DND-41 (cell line): ENCODE measurements at regions not wholly inside any gene's neighbourhood (a gene's known extent, or its start where the extent isn't known, plus 50 kb on each side); places are given as distances from the start of the nearest gene placed in this dataset.

Experiments
- ATAC-seq: fragments of 200-7000 bp; cut with Tn5 transposase; 3 replicates; pipeline ENCODE4 v1.9.1; 2021; ENCODE audit warnings: low read depth; ENCODE audit not compliant: insufficient read depth
- DNase-seq: peaks from one replicate; pipeline ENCODE4 v3.0.0-alpha.2; 2020
- H2AFZ ChIP-seq: 2 replicates; pipeline ENCODE4 v1.6.0; 2012; ENCODE audit warnings: low read depth, low read length
- H3K27ac ChIP-seq: 2 replicates; pipeline ENCODE4 v1.5.1; 2012; ENCODE audit warnings: low read length, inconsistent platforms
- H3K27me3 ChIP-seq: fragments of 200-600 bp; sonication (generic); 2 replicates; pipeline ENCODE4 v1.6.0; 2012; ENCODE audit warnings: low read length, mild to moderate bottlenecking, inconsistent platforms; ENCODE audit not compliant: insufficient read depth, poor library complexity
- H3K36me3 ChIP-seq: 2 replicates; pipeline ENCODE4 v1.5.1; 2012; ENCODE audit warnings: low read length, inconsistent platforms; ENCODE audit not compliant: insufficient read depth
- H3K4me1 ChIP-seq: 2 replicates; pipeline ENCODE4 v1.5.1; 2012; ENCODE audit warnings: mild to moderate bottlenecking, low read length; ENCODE audit not compliant: insufficient read depth
- H3K4me2 ChIP-seq: 2 replicates; pipeline ENCODE4 v1.6.0; 2012; ENCODE audit warnings: mild to moderate bottlenecking, moderate library complexity, low read length, inconsistent platforms; ENCODE audit not compliant: insufficient read depth
- H3K4me3 ChIP-seq, 2 experiments: fragments of 200-600 bp in 1 of 2; shearing (Covaris generic) in 1 of 2; 2 replicates each; pipeline ENCODE4 v1.5.1; 2012 to 2016; ENCODE audit warnings: inconsistent platforms in 2 of 2, low read length in 2 of 2, mild to moderate bottlenecking in 2 of 2, low read depth in 1 of 2, moderate library complexity in 1 of 2
- H3K79me2 ChIP-seq: 2 replicates; pipeline ENCODE4 v1.6.0; 2012; ENCODE audit warnings: low read length, inconsistent platforms; ENCODE audit not compliant: insufficient read depth
- H3K9ac ChIP-seq: 2 replicates; pipeline ENCODE4 v1.6.0; 2012; ENCODE audit warnings: low read depth, mild to moderate bottlenecking, inconsistent platforms, low read length, moderate library complexity
- H3K9me3 ChIP-seq: 2 replicates; pipeline ENCODE4 v1.5.1; 2012; ENCODE audit warnings: low read length, moderate library complexity, mild to moderate bottlenecking, inconsistent platforms; ENCODE audit not compliant: insufficient read depth, severe bottlenecking
- H4K20me1 ChIP-seq: 2 replicates; pipeline ENCODE4 v1.6.0; 2012; ENCODE audit warnings: low read length; ENCODE audit not compliant: insufficient read depth
- CTCF ChIP-seq: IDR thresholded peaks from 2 replicates; pipeline ENCODE4 v1.5.1; 2012; ENCODE audit warnings: borderline replicate concordance, low read length, moderate library complexity, mild to moderate bottlenecking; ENCODE audit not compliant: poor library complexity, severe bottlenecking; ENCODE audit errors: extremely low read depth
- EZH2 ChIP-seq: IDR thresholded peaks from 3 replicates; pipeline ENCODE4 v1.6.1; 2012; ENCODE audit warnings: borderline replicate concordance, low read depth, mild to moderate bottlenecking, moderate library complexity, low read length, inconsistent platforms; ENCODE audit not compliant: severe bottlenecking

GRCh38 chr5:105587963-105588662 is 2025.5 kb upstream of the NUDT12 start:
- Histone ChIP-seq H3K79me2 (no peaks in the 10 kb centered on the region), H3K36me3 (no peaks in the 10 kb centered on the region), H3K27me3 (no peaks in the 10 kb centered on the region), H3K4me3 (no peak overlapping the region), H2AFZ (no peak overlapping the region), H3K4me2 (no peak overlapping the region), H3K4me1 (no peaks in the 10 kb centered on the region), H4K20me1 (no peaks in the 10 kb centered on the region), H3K27ac (no peak overlapping the region), H3K9me3 (no peaks in the 10 kb centered on the region), H3K9ac (no peak overlapping the region)
- TF ChIP-seq CTCF, result no peak
- no peak for TF ChIP-seq EZH2
- no peak; the same call in 2 of the 3 replicates for ATAC-seq
- no peak for DNase-seq

GRCh38 chr5:105581988-105582690 is 2019.5 kb upstream of the NUDT12 start:
- TF ChIP-seq CTCF (no peak), EZH2 (no peak)
- H3K4me1 ChIP-seq, result no peaks in the 10 kb centered on the region
- H2AFZ ChIP-seq, result no peak overlapping the region
- H3K79me2 ChIP-seq, result no peaks in the 10 kb centered on the region
- H3K4me2 ChIP-seq, result no peak overlapping the region
- H3K36me3 ChIP-seq, result no peaks in the 10 kb centered on the region
- ATAC-seq (no peak), DNase-seq (no peak)
- no peaks in the 10 kb centered on the region for H4K20me1 ChIP-seq
- no peak overlapping the region for H3K27ac ChIP-seq
- H3K27me3 ChIP-seq, result no peaks in the 10 kb centered on the region
- H3K4me3 ChIP-seq, result no peak overlapping the region
- H3K9me3 ChIP-seq, result no peaks in the 10 kb centered on the region
- H3K9ac ChIP-seq, result no peak overlapping the region

- H3K9me3 ChIP-seq, result no peaks in the 10 kb centered on the region
- DNase-seq (no peak), ATAC-seq (no peak)
- no peak overlapping the region for H3K9ac ChIP-seq
- no peaks in the 10 kb centered on the region for H3K79me2 ChIP-seq
- no peak overlapping the region for H2AFZ ChIP-seq
- no peak for TF ChIP-seq EZH2
- no peak for TF ChIP-seq CTCF
- H3K4me3 ChIP-seq, result no peak overlapping the region
- H3K4me2 ChIP-seq, result no peak overlapping the region
- no peaks in the 10 kb centered on the region for H3K27me3 ChIP-seq
- no peaks in the 10 kb centered on the region for H3K36me3 ChIP-seq
- H3K4me1 ChIP-seq, result no peaks in the 10 kb centered on the region
- no peak overlapping the region for H3K27ac ChIP-seq
- H4K20me1 ChIP-seq, result no peaks in the 10 kb centered on the region
These were observed 2011.0 kb upstream of the NUDT12 start for GRCh38 chr5:105573575-105573974.

GRCh38 chr5:105565531-105565930 is 2002.9 kb upstream of the NUDT12 start:
- no peak overlapping the region for H2AFZ ChIP-seq
- H3K9me3 ChIP-seq, result no peaks in the 10 kb centered on the region
- H3K4me2 ChIP-seq, result no peak overlapping the region
- no peak overlapping the region for H3K27ac ChIP-seq
- H3K9ac ChIP-seq, result no peak overlapping the region
- no peaks in the 10 kb centered on the region for H3K4me1 ChIP-seq
- no peak for DNase-seq
- H3K27me3 ChIP-seq, result no peaks in the 10 kb centered on the region
- H3K36me3 ChIP-seq, result no peaks in the 10 kb centered on the region
- no peak overlapping the region for H3K4me3 ChIP-seq
- H4K20me1 ChIP-seq, result no peaks in the 10 kb centered on the region
- no peak for ATAC-seq
- no peaks in the 10 kb centered on the region for H3K79me2 ChIP-seq
- TF ChIP-seq EZH2, result no peak
- no peak for TF ChIP-seq CTCF
